NCI-H1694 (cell line): ENCODE measurements at regions not wholly inside any gene's neighbourhood (a gene's known extent, or its start where the extent isn't known, plus 50 kb on each side); places are given as distances from the start of the nearest gene placed in this dataset.
"Not testable (repeated sequence)": the region's sequence is repeated elsewhere in the genome, so short reads cannot be mapped to it uniquely, and the experiment has no call there.

Experiments
- DNase-seq: peaks from one replicate; lab custom pipeline; 2025; lab: John Stamatoyannopoulos, UW

DNA sequence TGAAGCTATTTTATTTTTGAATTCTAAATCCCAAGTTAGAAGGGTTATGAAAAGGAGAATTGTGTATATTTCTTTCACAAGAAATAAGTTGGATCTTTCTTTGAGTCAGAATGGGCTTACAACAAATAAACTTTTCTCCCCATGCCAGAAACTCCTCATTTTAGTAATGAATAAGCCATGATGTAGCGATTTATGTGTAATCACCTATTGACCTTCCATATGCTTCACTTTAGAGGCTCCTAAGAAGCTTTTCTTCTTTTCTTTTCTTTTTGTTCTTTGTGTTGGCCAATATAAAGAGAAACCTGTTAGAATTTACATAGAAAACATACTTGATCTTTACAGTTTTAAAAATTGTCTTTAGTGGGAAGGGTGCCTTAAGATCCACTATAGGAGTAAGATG, 370.2 kb downstream of the UTRN start:
- no peak for DNase-seq

DNA sequence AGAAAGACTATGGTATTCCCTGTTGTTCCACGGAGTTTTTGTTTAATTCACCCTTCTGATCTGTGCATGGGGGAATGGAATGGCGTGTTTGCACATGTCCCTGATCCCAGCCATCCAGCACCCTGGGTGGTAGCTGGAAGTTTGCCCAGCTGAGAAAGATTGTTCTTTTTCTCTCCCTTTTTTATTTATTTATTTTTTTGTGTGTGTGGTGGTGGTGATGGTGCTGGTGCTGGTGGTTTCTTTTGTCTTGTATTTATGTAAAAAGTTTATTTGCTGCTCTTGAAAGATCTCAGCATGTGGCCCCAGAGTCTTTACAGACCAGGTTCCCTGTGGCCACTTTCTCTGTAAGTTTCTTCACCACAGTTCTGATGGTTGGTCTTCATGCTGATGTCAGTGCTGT, 372.6 kb downstream of the UTRN start:
- no peak for DNase-seq

DNA sequence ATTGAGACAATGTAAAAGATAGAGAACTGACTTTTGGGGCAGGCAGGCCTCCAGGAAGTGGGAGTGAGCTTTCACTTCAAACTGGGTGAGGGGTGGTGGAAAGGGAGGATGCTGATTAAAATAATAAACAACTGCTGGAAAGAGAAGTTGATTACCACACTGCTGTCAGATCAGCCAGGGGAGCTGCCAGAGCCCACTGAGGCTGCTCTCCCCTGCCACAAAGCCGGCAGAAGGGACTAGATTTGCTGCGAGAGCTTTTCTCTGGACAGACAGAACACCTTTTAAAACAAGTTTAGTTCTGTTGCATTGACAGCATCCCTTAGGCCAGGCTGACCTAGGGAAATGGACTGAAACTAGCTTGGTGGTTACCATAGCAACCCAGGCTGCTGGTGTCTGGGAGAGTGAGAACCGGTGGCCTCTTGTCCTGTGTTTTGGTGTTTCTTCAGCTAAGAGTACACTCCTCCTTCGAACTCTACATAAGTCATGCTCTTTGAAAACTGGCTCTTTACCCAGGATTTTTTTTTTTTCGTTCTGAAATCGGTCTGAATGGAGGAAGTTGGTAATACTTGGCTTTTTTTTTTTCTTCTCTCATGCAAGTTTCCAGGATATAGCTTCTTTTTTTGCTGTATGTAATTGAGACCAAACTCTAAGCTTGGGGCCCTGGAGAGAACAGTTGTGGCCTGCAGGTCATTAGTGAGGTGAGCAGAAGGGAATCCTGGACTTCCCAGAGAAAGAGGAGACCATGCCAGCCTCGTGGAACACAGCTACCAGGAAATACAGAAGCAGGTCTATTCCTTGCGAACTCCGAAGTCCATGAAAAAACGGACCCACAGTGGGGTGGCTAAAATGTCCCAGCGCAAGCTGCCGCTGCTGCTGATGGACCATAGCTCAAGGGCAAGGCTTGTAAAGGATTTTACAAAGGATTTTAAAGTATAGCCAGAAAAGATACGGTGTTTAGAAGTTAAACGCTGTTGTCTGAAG, 374.4 kb downstream of the UTRN start:
- DNase-seq, result no peak

DNA sequence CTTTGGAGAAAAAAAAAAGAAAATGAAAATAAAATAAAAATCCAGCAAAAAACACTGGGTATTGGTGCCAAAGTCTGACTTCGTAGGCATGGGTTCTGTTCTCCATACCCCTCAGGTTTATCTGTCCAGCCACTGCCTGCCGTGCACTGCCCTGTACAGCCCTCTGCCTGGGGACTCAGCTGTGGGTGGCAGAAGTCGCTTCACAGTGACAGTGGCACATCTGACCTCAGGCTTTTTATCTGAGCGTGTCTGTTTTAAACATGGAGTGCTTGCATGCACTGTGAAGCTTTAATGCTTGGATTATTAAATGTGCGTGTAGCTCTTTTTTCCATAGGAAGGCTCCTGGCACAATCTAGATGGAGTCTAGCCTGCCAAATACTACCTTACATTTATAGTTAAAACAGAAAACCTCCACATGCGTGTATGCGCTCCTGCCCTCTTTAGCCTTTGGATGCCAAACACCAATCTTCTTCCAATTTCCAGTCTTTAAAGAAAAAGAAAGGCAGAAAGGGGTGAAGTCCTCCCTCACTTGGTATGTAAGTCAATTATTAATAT, 375.5 kb downstream of the UTRN start:
- DNase-seq, result no peak

DNA sequence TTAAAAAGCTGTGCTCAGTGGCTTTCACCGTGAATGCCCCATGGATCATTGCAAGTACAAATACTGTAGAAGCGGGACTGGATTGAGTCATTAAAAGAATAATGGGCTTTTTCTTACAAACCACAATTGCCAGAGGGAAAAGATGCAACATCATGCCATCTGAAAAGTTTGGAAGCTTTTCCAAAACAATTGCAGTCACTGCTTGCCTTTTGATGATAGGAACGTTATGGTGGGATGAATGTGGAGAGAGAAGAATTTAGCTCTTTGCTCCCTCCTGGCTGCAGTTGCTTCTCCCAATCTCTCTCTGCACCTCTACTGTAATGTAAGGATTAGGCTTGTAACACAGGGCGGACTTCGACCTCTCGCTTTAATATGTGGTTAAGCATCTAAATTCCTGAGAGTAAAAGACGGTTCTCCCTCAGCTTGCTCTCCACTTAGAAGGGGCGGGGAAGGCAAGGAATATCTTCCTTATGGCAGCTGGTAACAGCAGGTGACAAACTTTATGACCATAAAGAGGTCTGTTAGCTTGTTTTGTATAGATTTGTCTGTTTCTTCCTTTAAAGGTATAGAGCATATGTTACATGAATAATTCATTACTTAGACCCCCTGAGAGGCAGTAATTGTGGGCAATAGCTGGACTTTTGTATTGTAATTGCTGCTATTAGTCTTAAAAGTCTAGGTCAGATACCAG, 376.1 kb downstream of the UTRN start:
- no peak for DNase-seq

DNA sequence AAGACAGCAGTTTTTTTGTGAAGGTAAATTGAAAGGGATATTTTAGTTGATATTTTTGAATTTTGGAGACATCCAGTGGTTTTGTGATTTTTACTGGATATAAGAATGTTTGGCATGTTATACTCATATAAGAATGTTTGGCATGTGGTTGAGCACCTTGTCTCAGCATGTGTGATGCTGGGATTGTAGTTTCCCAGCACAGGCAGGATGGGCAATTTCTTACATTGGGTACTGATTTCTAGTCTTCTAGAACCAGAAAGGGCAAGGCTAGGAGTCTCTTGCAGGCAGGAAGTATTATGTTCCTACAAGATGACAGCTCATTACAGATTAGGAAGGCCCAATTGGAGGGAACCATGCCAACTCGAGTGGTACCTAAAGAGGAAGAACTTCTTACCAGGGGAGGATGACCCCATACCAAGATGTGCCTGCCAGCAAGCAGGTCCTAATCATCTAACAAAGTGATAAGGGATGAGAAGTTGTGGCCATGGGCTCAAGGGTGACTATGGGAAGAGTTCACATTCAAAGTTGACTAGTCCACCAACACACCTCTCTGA, 377.8 kb downstream of the UTRN start:
- no peak for DNase-seq

DNA sequence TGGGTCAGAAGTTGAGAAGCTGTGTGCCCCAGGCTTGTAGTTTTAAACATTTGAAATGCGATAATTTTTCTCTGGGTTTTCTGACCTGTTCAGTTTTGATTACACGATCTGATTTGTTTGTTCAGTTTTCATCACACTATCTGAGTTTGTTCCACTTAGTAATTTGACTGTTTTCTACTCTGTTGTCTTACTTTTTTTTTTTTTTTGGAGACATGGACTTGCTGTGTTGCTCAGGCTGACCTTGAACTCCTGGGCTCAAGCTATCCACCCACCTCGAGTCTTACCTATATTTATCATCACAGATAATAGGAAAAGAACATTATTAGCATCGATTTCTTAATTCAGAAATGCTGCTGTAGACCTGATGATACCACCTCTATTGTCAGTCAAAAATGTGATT, 379.1 kb downstream of the UTRN start:
- DNase-seq, result no peak

DNA sequence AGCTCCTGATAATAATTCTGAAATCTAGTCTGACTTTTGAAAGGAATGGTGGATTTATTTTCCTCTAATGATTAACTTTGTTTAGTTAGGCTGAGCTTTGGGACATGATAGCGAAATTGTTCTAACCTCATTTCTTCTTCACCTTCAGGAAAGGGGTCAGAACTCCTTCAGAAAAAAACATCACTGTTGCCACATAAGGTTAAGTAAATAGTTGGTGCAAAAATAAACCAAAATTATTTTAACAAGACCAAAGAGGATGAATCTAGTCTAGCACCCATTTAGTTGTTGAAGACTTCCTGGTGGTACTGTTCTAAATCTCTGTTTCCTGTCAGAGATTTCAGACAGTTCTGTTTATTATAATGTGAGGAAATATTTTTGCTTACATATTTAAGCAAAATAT, 379.8 kb downstream of the UTRN start:
- DNase-seq, result no peak

DNA sequence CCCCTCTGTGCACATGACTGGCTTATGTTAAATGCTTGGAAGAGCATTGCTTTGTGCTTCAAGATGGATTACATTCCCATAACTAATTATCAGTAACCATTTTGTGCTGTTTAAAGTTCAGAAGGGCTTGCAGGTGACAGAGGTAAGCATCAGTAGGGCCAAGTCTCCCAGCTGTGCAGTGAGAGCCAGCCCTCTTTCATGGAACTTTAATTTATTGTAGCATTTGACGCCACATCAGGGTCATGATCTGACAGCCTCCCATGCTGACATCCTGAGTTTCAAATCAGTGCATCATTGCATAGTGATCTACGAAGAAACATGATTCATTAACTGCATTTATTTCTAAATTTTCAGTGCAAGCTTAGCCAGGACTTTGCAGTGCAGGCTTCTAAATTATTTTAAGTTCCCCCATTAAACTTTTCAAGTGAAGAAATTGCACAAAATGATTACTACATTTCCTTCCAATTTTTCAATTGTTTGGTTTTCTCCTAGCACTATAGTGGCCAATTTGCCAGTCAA, 380.9 kb downstream of the UTRN start:
- no peak for DNase-seq

DNA sequence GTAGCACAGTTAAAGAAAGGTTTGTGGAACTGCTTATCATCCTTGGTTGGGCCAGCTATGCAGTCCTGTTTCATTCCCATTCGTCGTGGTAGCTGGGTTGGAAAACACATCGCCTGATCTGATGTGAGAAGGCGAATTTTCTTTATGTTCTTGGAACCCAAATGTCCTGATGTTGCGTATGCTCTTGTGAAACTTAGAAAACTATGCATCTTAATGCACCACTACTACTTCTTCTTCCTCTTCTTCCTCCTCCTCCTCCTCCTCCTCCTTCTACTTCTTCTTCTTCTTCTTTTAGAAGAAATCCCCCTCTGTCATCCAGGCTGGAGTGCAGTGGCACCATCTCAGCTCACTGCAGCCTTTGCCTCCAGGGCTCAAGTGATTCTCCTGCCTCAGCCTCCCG, 381.6 kb downstream of the UTRN start:
- no peak for DNase-seq

DNA sequence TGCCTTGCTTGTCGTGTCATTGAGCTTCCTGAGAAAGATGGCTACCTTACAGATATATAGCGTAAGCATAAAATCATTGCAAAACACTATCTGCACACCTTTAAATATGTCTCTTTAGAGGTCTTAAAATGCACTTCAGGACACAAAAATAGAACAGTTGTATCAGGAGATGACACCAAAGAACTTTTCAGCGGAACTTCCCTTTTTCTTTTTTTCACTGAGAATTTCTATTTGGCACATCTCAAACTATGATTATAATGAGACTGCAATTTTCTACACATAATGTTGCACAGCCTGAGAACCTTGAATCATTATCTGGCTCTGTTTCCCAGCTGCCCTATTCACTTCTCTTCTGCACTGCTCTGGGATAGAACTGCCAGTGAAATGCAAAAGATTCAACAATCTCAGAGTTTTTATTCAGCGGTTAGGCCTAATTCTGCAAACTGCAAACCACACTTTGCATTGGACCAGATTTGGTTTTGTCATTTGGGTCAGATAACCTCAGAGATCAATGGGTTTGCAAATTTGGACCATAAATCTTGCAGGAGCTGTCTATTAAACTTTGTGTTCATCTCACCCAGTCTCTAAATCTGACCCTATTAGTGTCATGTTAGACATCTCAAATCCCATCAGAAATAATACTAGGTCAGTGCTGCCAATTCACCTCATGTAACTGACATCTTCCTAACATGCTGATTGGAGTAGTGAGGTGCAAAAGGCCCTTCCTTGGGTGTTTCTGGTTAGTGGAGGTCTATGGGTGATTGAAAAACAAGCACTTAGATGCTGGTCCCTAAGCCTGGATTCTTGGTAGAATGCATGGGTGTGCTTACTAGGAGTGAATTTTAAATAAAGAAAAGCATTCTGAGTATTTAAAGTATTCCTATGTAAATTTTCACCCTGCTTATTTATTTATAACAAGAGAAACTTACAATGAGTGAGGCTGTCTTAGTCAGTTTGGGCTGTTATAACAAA, 382.7 kb downstream of the UTRN start:
- DNase-seq, result no peak

DNA sequence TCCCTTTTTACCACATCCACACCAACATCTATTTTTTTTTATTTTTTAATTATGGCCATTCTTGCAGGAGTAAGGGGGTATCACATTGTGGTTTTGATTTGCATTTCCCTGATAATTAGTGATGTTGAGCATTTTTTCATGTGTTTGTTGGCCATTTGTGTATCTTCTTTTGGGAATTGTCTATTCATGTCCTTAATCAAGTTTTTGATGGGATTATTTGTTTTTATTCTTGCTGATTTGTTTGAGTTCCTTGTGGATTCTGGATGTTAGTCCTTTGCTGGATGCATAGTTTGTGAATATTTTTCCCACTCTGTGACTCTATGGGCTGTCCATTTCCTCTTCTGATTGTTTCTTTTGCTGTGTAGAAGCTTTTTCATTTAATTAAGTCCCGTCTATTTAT, 385.1 kb downstream of the UTRN start:
- not testable (repeated sequence) for DNase-seq

DNA sequence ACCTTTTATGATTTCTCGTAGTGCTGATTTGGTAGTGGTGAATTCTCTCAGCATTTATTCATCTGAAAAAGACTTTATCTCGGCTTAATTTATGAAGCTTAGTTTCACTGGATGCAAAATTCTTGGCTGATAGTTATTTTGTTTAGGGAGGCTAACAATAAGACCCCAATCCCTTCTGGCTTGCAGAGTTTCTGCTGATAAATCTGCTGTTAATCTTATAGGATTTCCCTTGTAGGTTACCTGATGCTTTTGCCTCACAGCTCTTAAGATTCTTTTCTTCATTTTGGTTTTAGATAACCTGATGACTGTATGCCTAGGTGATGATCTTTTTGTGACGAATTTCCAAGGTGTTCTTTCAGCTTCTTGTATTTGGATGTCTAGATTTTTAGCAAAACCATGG, 388.7 kb downstream of the UTRN start:
- no peak for DNase-seq

DNA sequence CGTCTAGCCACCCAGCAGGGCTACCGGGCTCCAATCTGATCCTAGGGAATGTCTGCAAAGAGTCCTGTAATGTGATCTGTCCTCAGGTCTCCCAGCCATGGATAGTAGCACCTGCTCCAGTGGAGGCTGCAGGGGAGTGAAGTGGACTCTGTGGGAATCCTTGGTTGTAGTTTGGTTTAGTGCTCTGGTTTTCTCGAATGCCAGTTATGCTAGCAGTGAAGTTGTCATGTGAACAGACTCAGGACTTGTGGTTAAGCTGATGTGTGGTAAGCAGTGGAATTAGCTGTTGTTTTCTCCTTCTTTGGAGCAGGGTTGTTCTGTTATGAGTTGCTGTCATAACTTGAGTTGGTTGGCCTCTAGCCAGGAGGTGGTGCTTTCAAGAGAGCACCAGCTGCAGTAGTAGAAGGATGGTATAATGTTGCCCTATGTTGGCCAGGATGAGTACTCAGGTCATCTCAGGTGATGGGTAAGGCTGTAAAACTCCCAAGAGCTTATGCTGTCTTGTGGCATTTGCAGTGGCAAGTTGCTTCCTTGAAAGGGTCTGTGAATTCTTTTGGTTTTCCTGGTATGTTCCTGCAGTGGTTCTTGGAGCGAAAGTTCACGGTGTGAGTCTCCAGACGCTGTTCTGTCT, 390.2 kb downstream of the UTRN start:
- no peak for DNase-seq

DNA sequence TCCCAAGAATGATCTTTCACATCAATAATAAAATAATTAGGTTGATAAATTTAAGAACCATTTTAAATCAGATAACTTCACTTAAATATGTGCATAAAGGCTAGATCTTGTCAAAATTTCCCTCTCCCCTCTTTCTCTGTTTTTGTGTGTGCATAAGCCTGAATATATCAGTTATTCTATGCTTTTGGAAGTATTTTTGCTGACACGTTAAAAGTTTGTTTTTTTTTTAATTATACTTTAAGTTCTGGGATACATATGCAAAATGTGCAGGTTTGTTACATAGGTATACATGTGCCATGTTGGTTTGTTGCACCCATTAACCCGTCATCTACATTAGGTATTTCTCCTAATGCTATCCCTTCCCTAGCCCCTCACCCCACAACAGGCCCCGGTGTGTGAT, 391.2 kb downstream of the UTRN start:
- not testable (repeated sequence) for DNase-seq

DNA sequence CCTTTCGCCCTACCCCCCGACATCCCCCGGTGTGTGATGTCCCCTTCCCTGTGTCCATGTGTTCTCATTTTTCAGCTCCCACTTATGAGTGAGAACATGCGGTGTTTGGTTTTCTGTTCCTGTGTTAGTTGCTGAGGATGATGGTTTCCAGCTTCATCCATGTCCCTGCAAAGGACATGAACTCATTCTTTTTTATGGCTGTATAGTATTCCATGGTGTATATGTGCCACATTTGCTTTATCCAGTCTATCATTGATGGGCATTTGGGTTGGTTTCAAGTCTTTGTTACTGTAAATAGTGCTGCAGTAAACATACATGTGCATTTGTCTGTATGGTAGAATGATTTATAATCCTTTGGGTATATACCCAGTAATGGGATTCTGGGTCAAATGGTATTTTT, 392.1 kb downstream of the UTRN start:
- not testable (repeated sequence) for DNase-seq

DNA sequence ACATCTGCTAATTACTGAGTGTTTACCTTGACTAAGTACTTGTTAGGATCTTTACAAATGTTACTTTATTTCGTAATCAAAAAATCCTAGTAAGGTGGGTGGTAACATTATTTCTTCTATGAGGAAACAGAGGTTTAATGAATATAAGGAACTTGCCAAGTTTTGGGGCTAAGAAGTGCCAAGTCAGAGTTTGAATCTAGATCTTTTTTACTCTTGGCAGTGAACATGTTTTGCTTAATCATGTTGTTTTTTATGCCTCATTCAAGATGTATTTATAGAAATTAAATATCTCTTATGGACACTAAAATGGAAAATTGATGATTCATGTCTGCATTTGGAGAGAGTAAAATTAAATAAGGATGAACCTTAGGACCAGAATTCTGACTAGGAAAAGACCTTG, 393.7 kb downstream of the UTRN start:
- DNase-seq, result no peak

DNA sequence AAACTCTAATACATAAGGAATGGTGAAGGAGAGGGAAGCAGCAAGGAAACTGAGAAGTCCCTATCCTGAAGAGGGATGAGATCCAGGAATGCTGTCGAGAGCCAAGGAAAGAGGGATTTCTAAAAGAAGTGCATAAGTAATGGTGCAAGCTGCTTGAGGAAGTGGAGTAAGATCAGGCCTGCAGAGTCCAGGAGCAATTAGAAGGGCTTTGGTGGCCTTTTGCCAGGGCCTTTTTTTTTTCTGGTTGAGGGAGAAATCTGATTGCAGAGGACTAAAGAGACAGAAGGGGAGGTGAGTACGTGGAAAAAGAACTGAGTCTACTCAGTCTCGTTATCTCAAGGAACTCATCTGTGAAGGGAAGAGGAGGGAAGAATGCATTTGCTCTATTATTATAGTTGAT, 396.2 kb downstream of the UTRN start:
- no peak for DNase-seq

DNA sequence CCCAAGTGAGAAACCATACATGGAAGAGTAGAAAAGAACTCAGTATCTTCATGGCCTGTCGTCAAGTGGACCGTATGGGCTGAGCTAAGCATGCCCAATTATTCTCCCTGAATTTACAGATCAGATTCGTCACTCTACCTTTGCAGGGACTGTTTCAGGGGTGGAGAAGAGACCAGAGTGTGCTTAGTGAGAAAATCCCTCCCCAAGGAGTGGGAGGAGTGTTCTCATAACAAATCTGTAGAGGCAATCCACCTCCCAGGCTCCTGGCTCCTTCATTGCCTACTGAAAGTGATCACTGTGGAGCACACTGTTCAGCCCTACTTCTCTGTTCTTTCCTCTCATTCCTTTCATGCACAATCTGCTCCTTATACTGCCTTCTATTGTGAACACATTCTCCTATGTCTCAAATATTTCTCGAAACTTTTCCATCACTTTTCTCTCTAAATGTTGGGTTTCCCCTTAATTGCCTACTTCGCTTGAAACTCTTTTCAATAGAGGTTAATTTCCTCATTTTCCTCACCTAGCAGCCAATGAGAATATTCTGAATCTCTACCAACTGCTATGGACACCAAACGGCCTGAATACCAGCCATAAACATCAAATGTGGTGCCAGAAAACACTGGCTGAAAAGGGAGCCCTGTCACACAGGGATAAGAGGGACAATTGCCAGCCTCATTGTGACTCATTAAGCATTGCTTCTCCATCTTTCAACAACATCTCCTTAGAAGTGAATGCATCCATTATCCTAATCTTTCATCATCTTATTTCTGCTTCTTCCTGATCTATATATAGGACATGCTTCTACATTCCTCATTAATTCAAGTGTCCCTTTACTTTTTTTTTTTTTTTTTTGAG, 398.3 kb downstream of the UTRN start:
- DNase-seq, result no peak

DNA sequence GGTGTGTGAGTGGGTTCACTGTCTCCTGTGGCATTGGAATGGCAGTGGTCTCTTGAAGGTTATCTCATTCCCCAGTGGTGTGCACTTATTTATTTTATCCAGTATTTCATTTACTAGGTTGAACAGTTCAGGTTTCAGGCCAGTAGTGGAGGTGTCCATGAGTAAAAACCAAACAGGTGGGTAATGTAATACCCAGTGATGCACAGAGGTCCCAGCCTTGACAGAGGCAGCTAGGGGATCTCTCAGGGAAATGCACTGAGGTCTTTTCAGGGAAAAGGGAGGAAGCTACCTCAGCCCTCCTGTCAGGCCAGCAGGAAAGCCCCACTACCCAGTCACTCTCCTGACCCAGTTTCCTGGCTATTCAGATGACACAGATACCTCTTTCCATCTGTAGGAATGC, 403.6 kb downstream of the UTRN start:
- no peak for DNase-seq
